Mucosa of descending colon (tissue), 3 donors: ENCODE measurements at regions not wholly inside any gene's neighbourhood (a gene's known extent, or its start where the extent isn't known, plus 50 kb on each side); places are given as distances from the start of the nearest gene placed in this dataset.

Source experiments
- ATAC-seq: fragments of 200-7000 bp; cut with Tn5 transposase; one replicate; pipeline ENCODE4 v1.9.1; 2020; ENCODE audit warnings: mild to moderate bottlenecking, moderate library complexity
- DNase-seq, 3 donors: peaks; one replicate each; pipeline ENCODE4 v3.0.0-alpha.2; 2020
- H3K36me3 ChIP-seq: fragments of 200-600 bp; one replicate; pipeline ENCODE4 v1.8.0; 2021; ENCODE audit warnings: low read depth, mild to moderate bottlenecking
- H3K4me1 ChIP-seq: fragments of 200-600 bp; one replicate; pipeline ENCODE4 v1.8.0; 2021; ENCODE audit warnings: low read depth, mild to moderate bottlenecking
- H3K4me3 ChIP-seq: fragments of 200-600 bp; one replicate; pipeline ENCODE4 v1.8.0; 2021; ENCODE audit warnings: mild to moderate bottlenecking
- H3K9me3 ChIP-seq: fragments of 200-600 bp; one replicate; pipeline ENCODE4 v1.8.0; 2021; ENCODE audit warnings: mild to moderate bottlenecking
- CTCF ChIP-seq: fragments of 200-600 bp; IDR thresholded peaks from one replicate; pipeline ENCODE4 v1.8.0; 2022; ENCODE audit warnings: antibody characterized with exemption, mild to moderate bottlenecking
- intact Hi-C, 2 donors: fragments of 100-400 bp; cut with DNase I in 1 of 2; cut with micrococcal nuclease in 1 of 2; formaldehyde crosslinking; loops; one replicate each; pipeline versions ENCODE4 v1.11.0 to v1.11.1; 2022; cut with DNase I, micrococcal nuclease
- donor health status: DM: no; HTN: no; CAD: no; lungs with moderate emphysema.
- donor health status: DM: no; HTN: no; CAD: no.
- donor health status: DM: no; HTN: yes; CAD: no.

- no peaks in the 10 kb centered on the region for H3K36me3 ChIP-seq
- no peak for DNase-seq
- H3K4me1 ChIP-seq: no peaks in the 10 kb centered on the region
- intact Hi-C loops: no loop called here
- no peak overlapping the region for H3K4me3 ChIP-seq
- TF ChIP-seq CTCF: no peak
- no peaks in the 10 kb centered on the region for H3K9me3 ChIP-seq
- ATAC-seq: no peak
Measured at GRCh38 chr18:39460136-39460535, 1894.5 kb upstream of the CELF4 start.

- no peaks in the 10 kb centered on the region for H3K4me1 ChIP-seq
- no peak for DNase-seq
- no peaks in the 10 kb centered on the region for H3K36me3 ChIP-seq
- TF ChIP-seq CTCF: no peak
- H3K9me3 ChIP-seq: no peaks in the 10 kb centered on the region
- no peak for ATAC-seq
- H3K4me3 ChIP-seq: no peak overlapping the region
- intact Hi-C loops: no loop called here
Measured at GRCh38 chr18:39455285-39455684, 1889.7 kb upstream of the CELF4 start.

- no peak overlapping the region for H3K4me3 ChIP-seq
- H3K4me1 ChIP-seq: no peaks in the 10 kb centered on the region
- ATAC-seq (no peak), DNase-seq (no peak)
- intact Hi-C loops: no loop called here
- H3K9me3 ChIP-seq: no peaks in the 10 kb centered on the region
- H3K36me3 ChIP-seq: no peaks in the 10 kb centered on the region
- TF ChIP-seq CTCF: no peak
Measured at GRCh38 chr18:39454866-39455265, 1889.3 kb upstream of the CELF4 start.

- intact Hi-C loops: no loop called here
- Histone ChIP-seq H3K4me3 (no peak overlapping the region), H3K36me3 (no peaks in the 10 kb centered on the region), H3K9me3 (no peaks in the 10 kb centered on the region), H3K4me1 (no peaks in the 10 kb centered on the region)
- ATAC-seq: peak; percentile 81
- TF ChIP-seq CTCF: no peak
- DNase-seq: peak in 1 of 3 donors; percentile 24
Measured at GRCh38 chr18:39453882-39454281, 1888.3 kb upstream of the CELF4 start.

- Histone ChIP-seq H3K36me3 (no peaks in the 10 kb centered on the region), H3K4me3 (no peak overlapping the region), H3K9me3 (no peaks in the 10 kb centered on the region), H3K4me1 (no peaks in the 10 kb centered on the region)
- ATAC-seq: no peak
- DNase-seq: no peak
- intact Hi-C loops: no loop called here
- TF ChIP-seq CTCF: no peak
Measured at GRCh38 chr18:39453356-39453755, 1887.8 kb upstream of the CELF4 start.

GRCh38 chr18:39450958-39451357 is 1885.4 kb upstream of the CELF4 start:
- Histone ChIP-seq H3K4me1 (no peaks in the 10 kb centered on the region), H3K9me3 (no peaks in the 10 kb centered on the region), H3K36me3 (no peaks in the 10 kb centered on the region), H3K4me3 (no peak overlapping the region)
- ATAC-seq (no peak), DNase-seq (no peak)
- intact Hi-C loops: no loop called here
- no peak for TF ChIP-seq CTCF
